NOMO-1 (cell line): ENCODE measurements at regions not wholly inside any gene's neighbourhood (a gene's known extent, or its start where the extent isn't known, plus 50 kb on each side); places are given as distances from the start of the nearest gene placed in this dataset.
A peak's percentile ranks its signal among the peaks of the same experiment; 100 is the strongest.

Experiments used
- DNase-seq, 2 experiments: peaks; one replicate each; lab custom pipeline; 2025; ENCODE audit not compliant: unreplicated experiment in 2 of 2; lab: John Stamatoyannopoulos, UW

DNA sequence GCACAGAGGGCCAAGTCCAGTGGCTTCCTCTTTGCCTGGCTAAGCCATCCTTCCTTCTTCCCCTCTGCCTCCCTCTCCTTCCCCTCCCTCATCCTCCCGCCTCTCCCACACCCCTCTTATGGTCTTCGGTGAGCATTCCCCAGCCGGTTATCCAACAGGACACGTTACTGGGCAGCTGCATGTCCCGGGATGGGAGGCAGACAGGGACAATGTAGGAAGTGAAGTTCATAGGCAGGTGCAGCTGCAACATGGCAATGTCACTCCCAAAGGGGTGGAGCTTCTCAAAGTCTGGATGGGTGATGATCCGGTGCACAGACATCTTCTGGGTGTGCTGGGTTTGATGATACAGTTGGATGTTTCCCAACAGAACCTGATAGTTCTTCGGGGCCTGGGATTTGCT is 71.4 kb upstream of the SPTLC1 start:
- no peak for DNase-seq

DNA sequence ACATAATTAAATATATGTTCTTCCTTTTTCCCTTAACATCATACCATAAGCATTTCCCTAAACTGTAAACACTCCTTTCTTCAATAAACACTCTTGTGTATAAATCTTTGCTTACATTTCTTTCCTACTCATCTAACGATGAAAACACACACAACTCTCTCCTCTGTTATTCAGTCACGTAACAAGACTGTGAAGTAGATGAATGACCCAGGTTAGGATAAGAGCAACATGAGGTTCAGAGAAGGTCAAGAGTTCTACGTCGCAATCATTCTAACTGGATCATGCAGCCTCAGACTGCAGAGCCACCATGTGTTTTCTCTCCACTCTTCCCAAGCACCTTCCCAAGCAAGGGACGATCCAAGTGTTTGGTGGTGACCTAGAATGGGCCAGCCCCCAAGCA is 70.5 kb upstream of the SPTLC1 start:
- DNase-seq, result no peak

DNA sequence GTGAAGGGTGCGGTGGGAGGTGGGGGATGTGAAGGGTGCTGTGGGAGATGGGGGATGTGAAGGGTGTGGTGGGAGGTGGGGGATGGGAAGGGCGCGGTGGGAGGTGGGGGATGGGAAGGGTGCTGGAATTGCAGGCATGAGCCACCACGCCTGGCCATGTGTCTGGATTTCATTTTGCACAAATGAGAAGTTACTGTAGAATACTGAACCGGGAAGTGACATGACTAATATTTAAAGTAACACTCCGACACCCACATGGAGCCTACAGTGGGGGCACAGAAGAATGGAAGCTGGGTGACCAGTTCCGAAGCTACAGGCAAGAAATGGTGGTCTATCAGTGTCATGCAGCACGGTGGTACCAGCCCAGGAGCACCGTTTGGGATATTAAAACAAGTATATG is 69.9 kb upstream of the SPTLC1 start:
- no peak for DNase-seq

DNA sequence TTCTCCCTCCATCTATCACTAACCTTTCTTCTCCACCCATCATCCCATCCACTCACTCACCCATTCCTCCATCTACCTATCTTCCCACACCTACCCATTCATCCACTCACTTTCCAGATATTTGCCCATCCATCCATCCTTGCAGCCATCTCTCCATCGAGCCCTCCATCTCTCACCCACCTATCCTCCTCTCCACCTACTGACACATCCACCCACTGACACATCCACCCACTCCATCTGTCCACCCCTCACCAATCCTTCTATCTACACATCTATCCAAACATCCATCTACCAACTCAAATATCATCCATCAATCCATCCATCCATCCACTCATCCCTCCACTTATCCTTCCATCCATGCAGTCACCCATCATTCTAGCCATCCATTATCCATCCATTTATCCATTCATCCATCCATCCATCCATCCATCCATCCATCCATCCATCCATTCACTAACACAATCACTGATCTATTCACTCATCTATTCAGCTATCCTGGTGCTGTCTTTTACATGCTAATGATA is 68.9 kb upstream of the SPTLC1 start:
- DNase-seq, result no peak

DNA sequence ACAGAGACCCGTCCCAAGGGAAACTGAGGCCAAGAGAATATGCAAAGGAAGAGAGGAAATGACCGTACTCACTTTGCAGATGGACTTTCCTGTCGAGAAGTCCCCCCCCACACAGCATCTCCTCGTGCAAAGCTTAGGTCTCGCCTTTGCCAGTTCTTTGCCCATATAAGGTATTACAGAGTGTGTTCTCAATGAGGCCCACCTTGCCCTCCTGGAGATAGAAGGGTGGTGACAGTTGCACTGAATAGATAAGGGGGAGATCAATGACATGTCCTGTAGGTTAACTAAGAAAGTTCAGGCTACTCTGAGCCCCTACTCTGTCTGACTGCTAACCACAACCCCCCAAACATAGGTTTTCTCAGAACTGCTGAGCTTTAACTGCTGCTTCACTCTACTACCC is 68.2 kb upstream of the SPTLC1 start:
- no peak for DNase-seq

DNA sequence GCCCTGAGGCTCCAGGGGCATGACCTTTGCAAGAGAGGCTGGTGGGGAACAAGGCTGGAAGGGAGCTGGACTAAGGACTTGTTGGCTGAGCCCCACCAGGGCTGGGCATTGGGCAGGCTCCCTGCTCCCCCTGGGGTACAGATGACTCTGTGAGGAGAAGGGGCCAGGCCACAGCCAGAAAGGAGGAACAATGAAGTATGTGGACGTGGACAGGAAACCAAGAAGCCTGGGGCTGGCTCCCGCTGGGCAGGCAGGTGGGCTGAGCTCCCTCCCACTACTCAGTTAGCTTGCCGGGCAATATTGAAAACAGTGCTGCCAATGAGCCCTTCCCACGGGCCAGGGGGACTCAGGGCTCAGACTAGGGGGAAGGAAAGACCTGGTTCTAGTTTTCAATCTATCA is 66.1 kb upstream of the SPTLC1 start:
- no peak for DNase-seq

DNA sequence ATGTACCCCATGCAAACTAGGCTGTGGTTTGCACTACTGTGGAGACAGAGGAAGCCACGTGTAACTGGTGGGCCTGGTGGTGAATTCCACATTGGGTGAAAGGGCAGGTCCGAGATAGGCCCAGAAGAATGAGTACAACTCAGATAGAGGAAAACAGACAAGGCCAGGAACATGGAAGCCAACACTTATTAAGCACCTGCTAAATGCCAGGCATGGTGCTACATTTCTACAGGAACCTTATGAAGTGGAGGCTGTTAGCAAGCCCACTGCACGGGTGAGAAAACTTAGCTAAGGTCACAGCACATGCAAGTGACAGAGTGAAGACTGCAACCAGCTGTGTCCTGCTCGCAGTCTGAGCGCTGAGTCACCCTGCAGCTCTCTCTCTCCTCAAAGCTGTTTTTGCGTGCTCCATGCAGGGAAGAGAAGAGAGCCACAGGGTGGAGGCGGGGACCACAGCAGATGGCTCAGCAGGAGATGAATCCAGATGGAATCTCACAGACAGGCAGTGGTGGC is 65.5 kb upstream of the SPTLC1 start:
- no peak for DNase-seq

DNA sequence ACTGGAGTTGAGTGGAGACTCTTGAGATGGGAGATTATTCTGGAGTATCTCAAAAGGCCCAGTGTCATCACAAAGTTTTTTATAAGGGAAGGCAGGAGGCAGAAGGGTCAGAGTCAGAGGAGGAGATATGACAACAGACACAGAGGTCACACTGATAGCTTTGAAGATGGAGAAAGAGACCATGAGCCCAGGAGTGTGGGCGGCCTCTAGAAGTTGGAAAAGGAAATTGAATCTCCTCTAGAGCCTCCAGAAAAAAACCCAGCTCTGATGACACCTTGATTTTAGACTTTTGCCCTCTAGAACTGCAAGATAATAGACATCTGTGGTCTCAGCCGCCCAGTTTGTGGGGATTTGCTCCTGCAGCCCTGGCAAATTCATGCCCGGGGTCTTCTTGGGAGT is 64.8 kb upstream of the SPTLC1 start:
- DNase-seq, result no peak

DNA sequence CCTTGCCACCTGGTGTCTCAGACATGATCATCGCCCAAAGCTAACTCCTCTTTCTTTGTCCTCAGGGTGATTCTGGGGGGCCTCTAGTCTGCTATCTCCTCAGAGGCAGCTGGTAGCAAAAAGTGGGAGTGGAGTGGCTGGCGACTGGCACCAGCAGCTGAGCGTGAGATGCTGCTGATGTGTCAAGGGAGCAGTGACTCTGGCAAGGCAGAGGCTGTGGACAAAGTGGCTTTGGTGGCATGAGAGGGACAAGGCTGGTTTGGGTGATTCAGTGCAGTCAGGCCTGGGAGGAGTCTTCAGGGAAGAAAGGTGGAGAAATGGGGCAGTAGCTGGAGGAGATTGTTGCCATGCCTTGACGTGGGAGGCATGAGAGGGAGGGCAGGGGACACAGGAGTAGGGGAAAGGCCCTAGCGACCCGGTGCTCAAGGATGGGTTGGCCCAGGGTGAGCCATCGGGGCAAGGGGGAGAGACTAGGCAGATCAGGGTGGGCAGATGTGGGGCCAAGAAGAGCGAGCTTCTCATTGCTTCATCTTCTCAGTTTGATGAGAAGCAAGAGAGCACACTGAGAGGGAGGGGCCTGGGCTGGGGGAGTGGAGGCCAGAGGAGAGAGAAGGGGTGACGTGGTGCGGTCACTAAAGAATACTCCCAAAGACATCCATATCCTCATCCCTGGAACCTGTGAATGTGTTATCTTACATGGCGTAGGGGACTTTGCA is 64.2 kb upstream of the SPTLC1 start:
- no peak for DNase-seq

DNA sequence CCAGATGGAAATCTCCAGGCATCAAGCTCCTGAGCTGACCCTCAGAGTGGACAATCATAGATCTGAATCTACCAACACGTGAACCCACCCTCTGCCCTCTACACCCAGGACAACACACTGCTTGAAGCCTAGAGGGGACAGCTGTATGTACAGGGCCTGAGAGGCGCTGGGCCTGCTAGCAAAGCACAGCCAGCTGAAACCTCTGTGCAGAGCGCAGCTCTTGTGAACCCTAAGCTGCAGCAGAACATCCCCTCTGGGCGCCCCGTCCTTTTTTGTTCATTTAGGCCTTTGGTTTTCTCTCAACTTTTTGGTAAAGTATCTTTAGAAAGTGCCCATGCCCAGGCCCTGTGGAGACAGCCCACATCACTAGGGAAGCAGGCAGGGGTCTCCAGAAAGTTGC is 62.4 kb upstream of the SPTLC1 start:
- DNase-seq, result no peak

DNA sequence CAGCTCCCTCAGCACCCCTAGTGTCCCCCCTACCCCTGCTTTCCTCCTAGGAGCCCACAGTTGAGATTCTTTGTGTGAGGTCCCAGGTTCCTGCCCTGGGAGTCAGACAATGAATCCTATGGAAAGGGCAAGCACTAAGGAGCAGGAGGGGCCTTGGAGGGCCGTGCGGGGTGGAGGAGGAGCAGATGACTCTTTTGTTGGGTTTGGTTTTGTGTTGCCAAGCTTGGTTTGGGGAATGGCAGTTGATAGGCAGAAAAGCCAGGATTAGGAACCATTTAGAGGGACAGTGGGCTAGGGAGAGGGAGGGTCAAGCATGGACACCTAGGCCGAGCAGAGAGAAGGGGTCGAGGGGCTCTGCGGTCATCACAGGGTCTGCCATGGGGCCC is 61.6 kb upstream of the SPTLC1 start:
- DNase-seq, result no peak

DNA sequence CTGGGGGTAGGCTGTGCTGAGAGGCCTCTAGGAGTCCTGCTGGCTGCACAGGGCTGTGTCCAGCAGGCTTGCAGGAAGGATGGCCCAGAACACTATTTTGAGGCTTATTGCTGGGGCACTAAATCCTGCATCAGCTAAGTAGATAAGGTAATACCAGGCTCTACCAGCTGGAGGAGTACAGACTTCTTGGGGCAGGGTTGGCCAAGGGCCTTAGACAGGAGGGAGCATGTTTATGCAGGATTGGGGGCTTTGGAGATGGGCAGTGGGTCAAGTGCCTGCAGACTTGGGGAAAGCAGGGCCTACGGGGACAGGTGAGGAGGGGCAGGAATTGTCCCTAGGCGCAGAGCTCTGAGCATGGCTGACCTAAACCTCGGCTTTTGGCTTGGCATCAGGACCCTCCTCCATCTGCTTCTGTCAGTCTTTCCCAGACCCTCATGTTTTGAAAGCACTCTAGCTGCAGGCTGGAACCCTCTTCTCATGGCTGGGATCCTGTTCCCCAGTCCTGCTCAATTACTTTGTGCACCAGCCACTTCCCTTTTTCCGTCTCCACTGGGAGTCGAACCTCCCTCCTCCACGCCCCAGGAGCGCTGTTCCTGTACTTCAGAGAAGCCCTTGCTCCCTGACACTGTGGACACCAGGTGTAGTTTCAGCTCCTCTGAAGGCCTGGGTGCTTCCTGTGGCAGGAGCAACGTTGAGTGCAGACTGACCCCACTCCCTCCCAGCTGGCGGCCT is 61.0 kb upstream of the SPTLC1 start:
- no peak for DNase-seq

DNA sequence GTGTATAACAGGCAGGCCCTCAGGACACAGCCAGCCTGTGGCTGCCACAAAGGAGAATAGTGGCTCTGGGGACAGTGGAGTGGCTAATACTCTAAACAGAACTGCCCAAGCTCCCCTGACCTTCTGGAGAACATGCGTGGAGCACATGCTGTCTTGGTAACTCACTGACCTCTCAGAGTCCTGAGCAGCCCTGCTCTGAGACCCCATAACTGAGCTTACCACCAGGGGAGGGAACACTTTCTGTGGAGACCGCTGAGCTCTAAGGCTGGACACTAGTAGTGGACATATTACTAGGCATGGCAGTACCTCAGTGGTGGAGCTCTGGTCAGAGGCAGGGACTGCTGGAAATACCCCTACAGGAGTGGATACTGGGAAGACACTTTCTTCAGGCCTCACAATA is 60.2 kb upstream of the SPTLC1 start:
- no peak for DNase-seq

DNA sequence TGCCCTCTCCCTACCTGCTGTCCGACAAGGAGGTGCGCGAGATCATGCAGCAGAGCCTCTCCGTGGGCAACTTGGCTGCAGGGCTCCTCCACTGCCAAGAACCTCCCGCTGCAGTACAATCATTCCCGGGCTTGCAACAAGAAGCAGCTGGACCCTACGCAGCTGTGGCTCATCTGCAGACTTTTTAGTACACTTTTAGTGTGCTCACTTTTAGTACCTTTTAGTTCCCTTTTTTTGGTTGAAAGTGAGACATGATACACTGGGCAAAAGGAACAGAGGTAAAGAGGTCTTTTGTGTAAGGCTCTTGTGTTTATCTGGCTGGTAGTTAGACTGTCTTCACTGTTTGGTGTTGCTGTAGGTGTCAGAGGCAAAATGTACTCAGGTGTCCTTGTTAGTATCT is 58.1 kb upstream of the SPTLC1 start:
- DNase-seq, result no peak

DNA sequence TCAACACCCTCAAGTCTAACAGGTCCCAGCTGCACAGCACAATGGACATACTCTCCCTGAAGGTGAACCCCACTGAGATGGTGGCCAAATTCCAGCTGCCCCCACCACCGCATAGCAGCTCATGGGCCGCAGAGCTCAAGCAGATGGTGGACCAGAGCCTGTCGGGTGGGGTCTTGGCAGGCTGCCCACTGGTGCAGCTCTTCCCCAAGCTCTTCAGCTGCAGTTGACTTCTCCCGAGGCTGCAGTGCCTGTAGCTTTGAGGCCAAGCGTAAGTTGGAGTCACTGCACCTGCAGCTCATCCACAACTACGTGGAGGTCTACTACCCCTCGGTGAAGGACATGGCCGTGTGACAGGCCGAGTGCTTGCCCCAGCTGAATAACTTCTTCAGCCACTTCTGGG is 56.6 kb upstream of the SPTLC1 start:
- DNase-seq, result no peak

DNA sequence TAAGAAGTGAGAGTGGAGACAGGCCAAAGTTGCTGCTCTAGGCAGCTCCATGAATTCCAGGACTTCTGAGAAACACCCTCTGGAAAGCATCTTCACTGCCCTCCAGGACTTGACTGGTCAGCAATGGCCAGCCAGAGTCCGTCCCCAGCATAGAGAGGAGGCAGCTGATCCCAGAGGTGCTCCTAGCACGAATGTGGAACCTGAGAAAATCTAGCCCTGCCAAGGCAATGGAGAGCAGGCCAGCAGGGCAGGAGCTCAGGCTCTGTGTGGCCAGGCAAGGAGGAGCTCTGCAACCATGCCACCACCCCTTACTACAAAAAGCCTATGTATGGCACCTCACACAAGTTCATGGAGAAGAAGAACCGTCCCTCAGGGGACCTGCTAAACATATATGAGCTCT is 56.1 kb upstream of the SPTLC1 start:
- DNase-seq, result no peak

DNA sequence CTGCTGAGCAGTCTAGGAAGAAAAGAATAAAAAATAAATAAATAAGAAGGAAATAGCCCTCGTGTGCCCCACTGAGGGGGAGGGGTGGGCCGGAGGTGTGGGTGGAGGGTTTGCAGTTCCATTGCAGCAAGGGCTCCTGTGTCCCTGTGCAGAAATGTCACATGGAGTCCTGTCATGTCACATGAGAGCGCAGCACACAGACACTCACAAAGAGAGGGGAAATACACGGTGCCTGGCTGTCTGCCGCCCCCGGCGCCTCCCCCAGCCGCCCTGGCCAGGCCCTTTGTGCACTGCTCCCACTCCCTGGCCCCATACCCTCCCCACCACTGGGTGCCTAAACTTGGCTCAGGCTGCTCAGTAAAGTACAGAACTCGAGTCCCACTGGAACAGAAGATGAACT is 55.6 kb upstream of the SPTLC1 start:
- no peak for DNase-seq

DNA sequence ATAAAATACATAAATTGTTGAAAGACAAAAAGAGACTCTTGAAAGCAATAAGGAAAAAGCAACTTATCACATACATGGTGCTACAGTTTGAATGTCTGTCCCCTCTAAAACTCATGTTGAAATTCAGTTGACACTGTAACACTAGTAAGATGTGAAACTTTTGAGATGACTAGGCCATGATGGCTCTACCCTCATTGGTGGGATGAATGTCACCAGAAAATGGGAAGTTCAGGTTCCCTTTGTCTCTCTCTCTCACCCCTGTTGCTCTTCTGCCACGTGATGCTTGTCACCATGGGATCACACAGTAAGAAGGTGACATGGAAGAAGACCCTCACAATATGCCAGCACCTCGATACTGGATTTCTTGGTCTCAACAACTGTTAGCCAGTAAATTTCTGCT is 50.3 kb upstream of the SPTLC1 start:
- peak in 1 of 2 experiments; percentile 74 for DNase-seq
